ENCODE measurements at regions not wholly inside any gene's neighbourhood (a gene's known extent, or its start where the extent isn't known, plus 50 kb on each side); places are given as distances from the start of the nearest gene placed in this dataset.

- DNase-seq = no peak
These were observed 182.4 kb downstream of the TRIM27 start for GRCh38 chr6:28741363-28741762.

GRCh38 chr6:28742668-28743270 lies 181.0 kb downstream of the TRIM27 start:
- peak in 1 of 5 experiments; percentile 10 for DNase-seq

GRCh38 chr6:28743271-28743789 lies 180.5 kb downstream of the TRIM27 start:
- no peak for DNase-seq

GRCh38 chr6:28747083-28747630 lies 176.6 kb downstream of the TRIM27 start:
- DNase-seq = no peak

- DNase-seq = no peak
These were observed 176.1 kb downstream of the TRIM27 start for GRCh38 chr6:28747631-28748157.

- no peak for DNase-seq
These were observed 175.6 kb downstream of the TRIM27 start for GRCh38 chr6:28748192-28748591.

- no peak for DNase-seq
These were observed 172.8 kb downstream of the TRIM27 start for GRCh38 chr6:28750926-28751458.

GRCh38 chr6:28751514-28751913 lies 172.3 kb downstream of the TRIM27 start:
- no peak for DNase-seq

- no peak for DNase-seq
These were observed 171.8 kb downstream of the TRIM27 start for GRCh38 chr6:28751963-28752350.

GRCh38 chr6:28757429-28758045 lies 166.2 kb downstream of the TRIM27 start:
- no peak for DNase-seq

GRCh38 chr6:28758046-28758817 lies 165.6 kb downstream of the TRIM27 start:
- DNase-seq = no peak

- DNase-seq = no peak
These were observed 165.0 kb downstream of the TRIM27 start for GRCh38 chr6:28758818-28759235.

GRCh38 chr6:28764014-28764723 lies 159.6 kb downstream of the TRIM27 start:
- DNase-seq = no peak

GRCh38 chr6:28764761-28765282 lies 159.0 kb downstream of the TRIM27 start:
- no peak for DNase-seq

- DNase-seq = no peak
These were observed 157.8 kb downstream of the TRIM27 start for GRCh38 chr6:28765978-28766351.

- no peak for DNase-seq
These were observed 157.4 kb downstream of the TRIM27 start for GRCh38 chr6:28766426-28766825.

- DNase-seq = no peak
These were observed 156.7 kb downstream of the TRIM27 start for GRCh38 chr6:28767133-28767532.

- no peak for DNase-seq
These were observed 156.1 kb downstream of the TRIM27 start for GRCh38 chr6:28767691-28768090.

GRCh38 chr6:28768187-28768913 lies 155.4 kb downstream of the TRIM27 start:
- no peak for DNase-seq

- no peak for DNase-seq
These were observed 154.0 kb downstream of the TRIM27 start for GRCh38 chr6:28769626-28770402.
